ENCODE measurements at regions not wholly inside any gene's neighbourhood (a gene's known extent, or its start where the extent isn't known, plus 50 kb on each side); places are given as distances from the start of the nearest gene placed in this dataset.
"Not testable (repeated sequence)": the region's sequence is repeated elsewhere in the genome, so short reads cannot be mapped to it uniquely, and the experiment has no call there.

GRCh38 chr9:1505489-1505888, 455.3 kb downstream of the DMRT2 start:
- no peak for DNase-seq

GRCh38 chr9:1510712-1511111, 460.6 kb downstream of the DMRT2 start:
- no peak for DNase-seq

- no peak for DNase-seq
These were observed 462.9 kb downstream of the DMRT2 start for GRCh38 chr9:1513105-1513504.

GRCh38 chr9:1514250-1514649, 464.1 kb downstream of the DMRT2 start:
- DNase-seq: no peak

- no peak for DNase-seq
These were observed 464.7 kb downstream of the DMRT2 start for GRCh38 chr9:1514776-1515363.

- no peak for DNase-seq
These were observed 465.4 kb downstream of the DMRT2 start for GRCh38 chr9:1515557-1515956.

- no peak for DNase-seq
These were observed 471.4 kb downstream of the DMRT2 start for GRCh38 chr9:1521547-1521946.

- DNase-seq: no peak
These were observed 472.1 kb downstream of the DMRT2 start for GRCh38 chr9:1522219-1522767.

GRCh38 chr9:1528456-1528855, 478.3 kb downstream of the DMRT2 start:
- DNase-seq: no peak

GRCh38 chr9:1530696-1531095, 480.5 kb downstream of the DMRT2 start:
- DNase-seq: no peak

GRCh38 chr9:1531424-1531823, 481.3 kb downstream of the DMRT2 start:
- DNase-seq: no peak

- DNase-seq: no peak
These were observed 482.0 kb downstream of the DMRT2 start for GRCh38 chr9:1532171-1532570.

- no peak for DNase-seq
These were observed 480.1 kb upstream of the SMARCA2 start for GRCh38 chr9:1535051-1535450.

GRCh38 chr9:1535599-1535998, 479.5 kb upstream of the SMARCA2 start:
- DNase-seq: no peak

GRCh38 chr9:1536522-1537170, 478.5 kb upstream of the SMARCA2 start:
- no peak for DNase-seq

GRCh38 chr9:1538301-1538700, 476.8 kb upstream of the SMARCA2 start:
- no peak for DNase-seq

- no peak for DNase-seq
These were observed 475.9 kb upstream of the SMARCA2 start for GRCh38 chr9:1539216-1539615.

- DNase-seq: no peak
These were observed 464.5 kb upstream of the SMARCA2 start for GRCh38 chr9:1550636-1551035.

GRCh38 chr9:1554081-1555035, 460.8 kb upstream of the SMARCA2 start:
- DNase-seq: no peak

GRCh38 chr9:1558666-1559065, 456.5 kb upstream of the SMARCA2 start:
- DNase-seq: not testable (repeated sequence)

- DNase-seq: no peak
These were observed 439.2 kb upstream of the SMARCA2 start for GRCh38 chr9:1575939-1576338.

- no peak for DNase-seq
These were observed 434.9 kb upstream of the SMARCA2 start for GRCh38 chr9:1580215-1580614.

- DNase-seq: no peak
These were observed 433.2 kb upstream of the SMARCA2 start for GRCh38 chr9:1581926-1582325.

- no peak for DNase-seq
These were observed 423.8 kb upstream of the SMARCA2 start for GRCh38 chr9:1591310-1591709.
